ENCODE measurements at regions not wholly inside any gene's neighbourhood (a gene's known extent, or its start where the extent isn't known, plus 50 kb on each side); places are given as distances from the start of the nearest gene placed in this dataset.

DNA sequence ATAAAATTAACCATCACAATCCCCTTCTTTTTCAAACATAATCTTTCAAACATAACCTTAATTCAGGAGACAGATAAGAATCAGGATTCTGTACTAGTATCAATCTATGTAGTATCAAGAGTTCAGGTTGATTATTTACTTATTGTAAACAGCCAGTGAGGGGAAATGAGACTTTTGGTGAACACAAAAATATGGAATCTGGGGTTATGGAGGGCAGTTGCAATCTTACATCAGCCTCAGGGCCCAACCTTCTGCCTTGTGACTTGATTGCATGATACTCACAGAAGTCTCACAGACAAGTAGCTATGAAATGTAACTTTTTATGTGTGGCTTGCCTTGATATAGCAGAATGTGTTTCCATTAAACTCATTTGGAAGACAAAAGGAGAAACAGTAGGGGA lies 262.7 kb upstream of the THSD7B start:
- Mint-ChIP-seq H3K36me3 (ENCODE audit: low read depth) (no peaks in the 10 kb centered on the region), H3K9me3 (no peaks in the 10 kb centered on the region), H3K4me3 (no peak overlapping the region), H3K27ac (no peak overlapping the region), H3K4me1 (no peaks in the 10 kb centered on the region), H3K27me3 (ENCODE audit: insufficient read depth) (peaks cover 99% of the 10 kb centered on the region)
- no peaks in the 10 kb centered on the region for H3K36me3 ChIP-seq (ENCODE audit: control insufficient read depth, insufficient read depth, low read length)
- peaks cover 100% of the 10 kb centered on the region for H3K27me3 ChIP-seq (ENCODE audit: control insufficient read depth, insufficient read depth, low read length, poor library complexity, severe bottlenecking)
- H3K4me1 ChIP-seq (ENCODE audit: control insufficient read depth, insufficient read depth, low read length): no peaks in the 10 kb centered on the region
- H3K9ac ChIP-seq (ENCODE audit: extremely low read depth, low read length, poor library complexity, severe bottlenecking): no peak overlapping the region
- no peak overlapping the region for H3K4me3 ChIP-seq (ENCODE audit: low read length)
- H3K9me3 ChIP-seq (ENCODE audit: control insufficient read depth, low read length): no peaks in the 10 kb centered on the region
- DNase-seq: no peak
- no peak overlapping the region for H3K27ac ChIP-seq (ENCODE audit: low read depth, low read length)
- TF ChIP-seq, protein P1, sequence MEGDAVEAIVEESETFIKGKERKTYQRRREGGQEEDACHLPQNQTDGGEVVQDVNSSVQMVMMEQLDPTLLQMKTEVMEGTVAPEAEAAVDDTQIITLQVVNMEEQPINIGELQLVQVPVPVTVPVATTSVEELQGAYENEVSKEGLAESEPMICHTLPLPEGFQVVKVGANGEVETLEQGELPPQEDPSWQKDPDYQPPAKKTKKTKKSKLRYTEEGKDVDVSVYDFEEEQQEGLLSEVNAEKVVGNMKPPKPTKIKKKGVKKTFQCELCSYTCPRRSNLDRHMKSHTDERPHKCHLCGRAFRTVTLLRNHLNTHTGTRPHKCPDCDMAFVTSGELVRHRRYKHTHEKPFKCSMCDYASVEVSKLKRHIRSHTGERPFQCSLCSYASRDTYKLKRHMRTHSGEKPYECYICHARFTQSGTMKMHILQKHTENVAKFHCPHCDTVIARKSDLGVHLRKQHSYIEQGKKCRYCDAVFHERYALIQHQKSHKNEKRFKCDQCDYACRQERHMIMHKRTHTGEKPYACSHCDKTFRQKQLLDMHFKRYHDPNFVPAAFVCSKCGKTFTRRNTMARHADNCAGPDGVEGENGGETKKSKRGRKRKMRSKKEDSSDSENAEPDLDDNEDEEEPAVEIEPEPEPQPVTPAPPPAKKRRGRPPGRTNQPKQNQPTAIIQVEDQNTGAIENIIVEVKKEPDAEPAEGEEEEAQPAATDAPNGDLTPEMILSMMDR (conservative IDR thresholded peaks at IDR 0.05): no peak

DNA sequence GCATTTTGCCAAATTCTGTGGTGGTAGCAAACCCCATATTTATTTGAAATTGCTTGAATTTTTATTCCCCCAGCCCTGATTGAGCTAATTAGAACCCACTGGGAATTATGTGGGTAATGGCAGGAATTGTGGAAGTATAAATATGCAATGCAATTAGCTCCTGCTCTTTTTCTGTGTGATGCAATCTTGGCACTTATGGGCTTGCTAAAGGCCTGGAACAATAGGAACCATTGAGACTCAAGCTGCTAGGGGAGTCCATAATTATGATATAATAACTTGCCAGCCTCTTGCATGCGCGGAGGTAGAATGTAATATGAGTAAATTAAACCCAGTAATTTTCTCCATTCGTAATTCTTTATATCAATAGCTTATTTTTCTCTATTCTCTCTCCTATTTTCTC lies 267.6 kb upstream of the THSD7B start:
- Mint-ChIP-seq H3K27ac (no peak overlapping the region), H3K27me3 (ENCODE audit: insufficient read depth) (peaks cover 99% of the 10 kb centered on the region), H3K4me3 (no peak overlapping the region), H3K4me1 (no peaks in the 10 kb centered on the region), H3K9me3 (peaks cover 11% of the 10 kb centered on the region), H3K36me3 (ENCODE audit: low read depth) (no peaks in the 10 kb centered on the region)
- TF ChIP-seq, protein P1 (conservative IDR thresholded peaks at IDR 0.05): no peak
- Histone ChIP-seq H3K4me1 (ENCODE audit: control insufficient read depth, insufficient read depth, low read length) (no peaks in the 10 kb centered on the region), H3K27ac (ENCODE audit: low read depth, low read length) (no peak overlapping the region), H3K36me3 (ENCODE audit: control insufficient read depth, insufficient read depth, low read length) (no peaks in the 10 kb centered on the region), H3K4me3 (ENCODE audit: low read length) (no peak overlapping the region), H3K9ac (ENCODE audit: extremely low read depth, low read length, poor library complexity, severe bottlenecking) (no peak overlapping the region), H3K9me3 (ENCODE audit: control insufficient read depth, low read length) (peaks cover 12% of the 10 kb centered on the region), H3K27me3 (ENCODE audit: control insufficient read depth, insufficient read depth, low read length, poor library complexity, severe bottlenecking) (peaks cover 100% of the 10 kb centered on the region)
- WGBS, 2 experiments (ENCODE audit: insufficient coverage in 1 of 2, insufficient read length in 1 of 2): 93% methylated on average over 3 of the region's 3 CpGs; no CpG with 5 or more reads in 1 of the 2 experiments
- DNase-seq: no peak

DNA sequence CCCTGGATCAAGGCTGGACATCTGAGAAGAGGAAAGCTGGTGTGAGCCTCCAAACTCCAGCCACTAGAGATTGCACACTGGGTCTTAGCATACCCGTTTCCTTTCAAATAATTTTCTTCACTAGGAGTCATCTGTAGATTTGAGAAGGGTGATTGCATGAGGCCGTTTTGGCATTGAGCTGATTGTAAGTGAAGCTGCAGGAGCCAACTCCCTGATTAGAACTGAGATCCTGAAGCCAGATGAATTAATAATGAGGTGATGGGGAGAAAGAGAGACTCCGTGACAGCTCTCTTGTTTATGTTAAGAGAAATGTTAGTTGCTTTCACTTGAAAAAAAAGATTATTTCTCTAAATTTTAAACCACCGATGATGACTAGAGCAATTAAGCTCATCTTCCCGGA lies 268.4 kb upstream of the THSD7B start:
- no peak overlapping the region for H3K27ac Mint-ChIP-seq
- H3K4me1 Mint-ChIP-seq: no peaks in the 10 kb centered on the region
- no peak for DNase-seq
- TF ChIP-seq, protein P1 (conservative IDR thresholded peaks at IDR 0.05): no peak
- no peaks in the 10 kb centered on the region for H3K4me1 ChIP-seq (ENCODE audit: control insufficient read depth, insufficient read depth, low read length)
- H3K36me3 Mint-ChIP-seq (ENCODE audit: low read depth): no peaks in the 10 kb centered on the region
- H3K36me3 ChIP-seq (ENCODE audit: control insufficient read depth, insufficient read depth, low read length): no peaks in the 10 kb centered on the region
- H3K27me3 ChIP-seq (ENCODE audit: control insufficient read depth, insufficient read depth, low read length, poor library complexity, severe bottlenecking): peaks cover 100% of the 10 kb centered on the region
- H3K9me3 ChIP-seq (ENCODE audit: control insufficient read depth, low read length): peaks cover 12% of the 10 kb centered on the region
- H3K4me3 Mint-ChIP-seq: no peak overlapping the region
- H3K9ac ChIP-seq (ENCODE audit: extremely low read depth, low read length, poor library complexity, severe bottlenecking): no peak overlapping the region
- WGBS, 2 experiments (ENCODE audit: insufficient coverage in 1 of 2, insufficient read length in 1 of 2): 87 to 89% methylated on average over 4 to 5 of the region's 5 CpGs
- no peak overlapping the region for H3K4me3 ChIP-seq (ENCODE audit: low read length)
- H3K9me3 Mint-ChIP-seq: peaks cover 11% of the 10 kb centered on the region
- peaks cover 99% of the 10 kb centered on the region for H3K27me3 Mint-ChIP-seq (ENCODE audit: insufficient read depth)
- no peak overlapping the region for H3K27ac ChIP-seq (ENCODE audit: low read depth, low read length)
